Midbrain (tissue), 1 donor: ENCODE measurements at regions not wholly inside any gene's neighbourhood (a gene's known extent, or its start where the extent isn't known, plus 50 kb on each side); places are given as distances from the start of the nearest gene placed in this dataset.

Experiments
- DNase-seq: peaks from one replicate; lab custom pipeline; 2025; lab: John Stamatoyannopoulos, UW

GRCh38 chr13:21757763-21758162 is 86.9 kb downstream of the FGF9 start:
- no peak for DNase-seq

- DNase-seq: no peak
Observed at GRCh38 chr13:21758441-21758840, 87.6 kb downstream of the FGF9 start.

GRCh38 chr13:21759463-21759862 is 88.6 kb downstream of the FGF9 start:
- no peak for DNase-seq

- no peak for DNase-seq
Observed at GRCh38 chr13:21759911-21760310, 89.0 kb downstream of the FGF9 start.

GRCh38 chr13:21761770-21762169 is 90.9 kb downstream of the FGF9 start:
- DNase-seq: no peak

GRCh38 chr13:21762512-21762911 is 91.6 kb downstream of the FGF9 start:
- DNase-seq: no peak

GRCh38 chr13:21767032-21767431 is 96.2 kb downstream of the FGF9 start:
- no peak for DNase-seq

GRCh38 chr13:21771075-21771474 is 100.2 kb downstream of the FGF9 start:
- no peak for DNase-seq

- DNase-seq: no peak
Observed at GRCh38 chr13:21777166-21777565, 106.3 kb downstream of the FGF9 start.

- DNase-seq: no peak
Observed at GRCh38 chr13:21777813-21778212, 106.9 kb downstream of the FGF9 start.

GRCh38 chr13:21782736-21783135 is 111.9 kb downstream of the FGF9 start:
- DNase-seq: no peak

GRCh38 chr13:21785990-21786389 is 115.1 kb downstream of the FGF9 start:
- no peak for DNase-seq

- no peak for DNase-seq
Observed at GRCh38 chr13:21796066-21796465, 125.2 kb downstream of the FGF9 start.

- no peak for DNase-seq
Observed at GRCh38 chr13:21796775-21797514, 126.1 kb downstream of the FGF9 start.

GRCh38 chr13:21797736-21798135 is 126.9 kb downstream of the FGF9 start:
- DNase-seq: no peak

- DNase-seq: no peak
Observed at GRCh38 chr13:21798181-21798580, 127.3 kb downstream of the FGF9 start.

- DNase-seq: no peak
Observed at GRCh38 chr13:21799671-21800070, 128.8 kb downstream of the FGF9 start.

- no peak for DNase-seq
Observed at GRCh38 chr13:21800837-21801616, 130.2 kb downstream of the FGF9 start.

- DNase-seq: no peak
Observed at GRCh38 chr13:21805733-21806132, 134.9 kb downstream of the FGF9 start.

- no peak for DNase-seq
Observed at GRCh38 chr13:21812192-21812626, 141.3 kb downstream of the FGF9 start.

- DNase-seq: no peak
Observed at GRCh38 chr13:21813110-21813509, 142.2 kb downstream of the FGF9 start.

GRCh38 chr13:21813844-21814243 is 143.0 kb downstream of the FGF9 start:
- no peak for DNase-seq

GRCh38 chr13:21814604-21815003 is 143.7 kb downstream of the FGF9 start:
- no peak for DNase-seq
